ENCODE measurements at regions not wholly inside any gene's neighbourhood (a gene's known extent, or its start where the extent isn't known, plus 50 kb on each side); places are given as distances from the start of the nearest gene placed in this dataset.

DNA sequence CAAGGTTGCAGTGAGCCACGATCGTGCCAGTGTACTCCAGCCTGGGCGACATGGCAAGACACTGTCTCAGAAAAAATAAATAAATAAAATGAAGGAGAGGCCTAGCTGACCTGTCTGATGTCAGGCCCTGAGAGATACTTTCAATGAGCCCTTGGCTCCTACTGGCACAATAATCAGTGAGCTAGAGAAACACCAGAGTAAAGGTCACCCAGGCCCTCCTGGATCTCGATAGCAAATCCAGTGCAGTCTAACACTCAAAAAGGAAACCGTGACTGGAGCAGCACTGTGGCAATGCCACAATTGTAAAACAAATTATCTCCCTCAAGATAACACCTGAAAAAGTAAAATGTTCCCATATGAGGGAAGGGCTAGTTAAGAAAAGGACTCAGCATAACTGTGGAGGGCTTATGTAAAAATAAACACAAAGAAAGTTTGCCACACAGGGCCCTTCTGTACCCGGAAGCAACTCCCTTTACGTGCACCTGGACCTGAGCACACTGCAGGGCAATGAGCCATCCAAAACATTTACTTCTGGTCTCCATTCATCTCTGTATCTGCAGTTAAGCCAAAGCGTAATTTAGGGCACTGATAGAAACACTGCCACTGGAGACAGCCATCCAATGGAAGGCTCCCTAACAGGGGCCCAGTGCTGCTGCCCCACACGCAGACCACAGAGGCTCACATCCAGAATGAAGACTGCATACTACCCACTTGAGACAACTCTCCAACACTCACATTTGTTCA lies 293.1 kb upstream of the HSFY2 start:
- intact Hi-C loops (cut with micrococcal nuclease; ENCODE audit: unreplicated experiment): no loop called here

DNA sequence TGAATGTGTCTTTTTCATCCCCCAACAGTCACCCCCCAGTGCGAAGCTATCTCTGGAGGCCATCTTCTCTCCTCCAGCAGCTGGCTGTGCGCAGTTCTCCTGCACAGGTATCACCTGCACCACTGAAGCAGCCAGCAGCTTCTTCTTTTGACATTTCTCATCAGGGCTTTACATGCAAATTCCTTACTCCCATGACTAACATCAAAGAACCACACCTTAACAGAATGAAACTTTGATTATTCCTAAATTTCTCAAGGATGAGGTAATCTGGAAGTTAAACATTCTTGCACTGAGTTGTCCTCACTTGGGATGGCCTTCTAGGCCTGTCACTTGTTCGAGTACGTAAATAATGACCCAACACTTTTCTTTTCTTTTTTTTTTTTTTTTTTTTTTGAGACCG lies 291.6 kb upstream of the HSFY2 start:
- H3K36me3 ChIP-seq (ENCODE audit: control insufficient read depth, insufficient read depth, low read length): no peaks in the 10 kb centered on the region
- no peaks in the 10 kb centered on the region for H3K4me1 ChIP-seq (ENCODE audit: control insufficient read depth, insufficient read depth, low read length)
- no peak overlapping the region for H3K27ac ChIP-seq (ENCODE audit: low read length)
- in situ Hi-C loops (cut with HindIII; ENCODE audit: low pct_unique_long_range_greater_than_20kb, low sequenced_read_pairs): no loop called here
- intact Hi-C loops (cut with micrococcal nuclease; ENCODE audit: unreplicated experiment): no loop called here
- POLR2A ChIA-PET: no interaction called here
- no TSS peak for BruUV-seq (replicated peaks)
- CTCF ChIA-PET: no interaction called here
- TF ChIP-seq, protein P1, sequence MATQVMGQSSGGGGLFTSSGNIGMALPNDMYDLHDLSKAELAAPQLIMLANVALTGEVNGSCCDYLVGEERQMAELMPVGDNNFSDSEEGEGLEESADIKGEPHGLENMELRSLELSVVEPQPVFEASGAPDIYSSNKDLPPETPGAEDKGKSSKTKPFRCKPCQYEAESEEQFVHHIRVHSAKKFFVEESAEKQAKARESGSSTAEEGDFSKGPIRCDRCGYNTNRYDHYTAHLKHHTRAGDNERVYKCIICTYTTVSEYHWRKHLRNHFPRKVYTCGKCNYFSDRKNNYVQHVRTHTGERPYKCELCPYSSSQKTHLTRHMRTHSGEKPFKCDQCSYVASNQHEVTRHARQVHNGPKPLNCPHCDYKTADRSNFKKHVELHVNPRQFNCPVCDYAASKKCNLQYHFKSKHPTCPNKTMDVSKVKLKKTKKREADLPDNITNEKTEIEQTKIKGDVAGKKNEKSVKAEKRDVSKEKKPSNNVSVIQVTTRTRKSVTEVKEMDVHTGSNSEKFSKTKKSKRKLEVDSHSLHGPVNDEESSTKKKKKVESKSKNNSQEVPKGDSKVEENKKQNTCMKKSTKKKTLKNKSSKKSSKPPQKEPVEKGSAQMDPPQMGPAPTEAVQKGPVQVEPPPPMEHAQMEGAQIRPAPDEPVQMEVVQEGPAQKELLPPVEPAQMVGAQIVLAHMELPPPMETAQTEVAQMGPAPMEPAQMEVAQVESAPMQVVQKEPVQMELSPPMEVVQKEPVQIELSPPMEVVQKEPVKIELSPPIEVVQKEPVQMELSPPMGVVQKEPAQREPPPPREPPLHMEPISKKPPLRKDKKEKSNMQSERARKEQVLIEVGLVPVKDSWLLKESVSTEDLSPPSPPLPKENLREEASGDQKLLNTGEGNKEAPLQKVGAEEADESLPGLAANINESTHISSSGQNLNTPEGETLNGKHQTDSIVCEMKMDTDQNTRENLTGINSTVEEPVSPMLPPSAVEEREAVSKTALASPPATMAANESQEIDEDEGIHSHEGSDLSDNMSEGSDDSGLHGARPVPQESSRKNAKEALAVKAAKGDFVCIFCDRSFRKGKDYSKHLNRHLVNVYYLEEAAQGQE (IDR thresholded peaks at IDR 0.05; ENCODE audit: insufficient read depth in 1 of 2, low read depth in 2 of 2, low read length in 1 of 2): no peak
- TF ChIP-seq POLR2AphosphoS5 (IDR thresholded peaks at IDR 0.05; ENCODE audit: low read depth, low read length) (no peak), TCF7L2 (IDR thresholded peaks at IDR 0.05; ENCODE audit: low read depth, low read length) (no peak), SIN3A (IDR thresholded peaks at IDR 0.05; ENCODE audit: borderline replicate concordance, insufficient read depth, low read depth, low read length) (no peak)
- TF ChIP-seq, protein P2, sequence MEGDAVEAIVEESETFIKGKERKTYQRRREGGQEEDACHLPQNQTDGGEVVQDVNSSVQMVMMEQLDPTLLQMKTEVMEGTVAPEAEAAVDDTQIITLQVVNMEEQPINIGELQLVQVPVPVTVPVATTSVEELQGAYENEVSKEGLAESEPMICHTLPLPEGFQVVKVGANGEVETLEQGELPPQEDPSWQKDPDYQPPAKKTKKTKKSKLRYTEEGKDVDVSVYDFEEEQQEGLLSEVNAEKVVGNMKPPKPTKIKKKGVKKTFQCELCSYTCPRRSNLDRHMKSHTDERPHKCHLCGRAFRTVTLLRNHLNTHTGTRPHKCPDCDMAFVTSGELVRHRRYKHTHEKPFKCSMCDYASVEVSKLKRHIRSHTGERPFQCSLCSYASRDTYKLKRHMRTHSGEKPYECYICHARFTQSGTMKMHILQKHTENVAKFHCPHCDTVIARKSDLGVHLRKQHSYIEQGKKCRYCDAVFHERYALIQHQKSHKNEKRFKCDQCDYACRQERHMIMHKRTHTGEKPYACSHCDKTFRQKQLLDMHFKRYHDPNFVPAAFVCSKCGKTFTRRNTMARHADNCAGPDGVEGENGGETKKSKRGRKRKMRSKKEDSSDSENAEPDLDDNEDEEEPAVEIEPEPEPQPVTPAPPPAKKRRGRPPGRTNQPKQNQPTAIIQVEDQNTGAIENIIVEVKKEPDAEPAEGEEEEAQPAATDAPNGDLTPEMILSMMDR (IDR thresholded peaks at IDR 0.05): no peak
- no peaks in the 10 kb centered on the region for H3K27me3 ChIP-seq (ENCODE audit: control insufficient read depth, insufficient read depth, low read length)
- H3K4me3 ChIP-seq (ENCODE audit: low read depth in 2 of 2, low read length in 2 of 2): no peak overlapping the region
- H3K9me3 ChIP-seq (ENCODE audit: control insufficient read depth, insufficient read depth, low read depth, low read length): no peaks in the 10 kb centered on the region
- ATAC-seq (no peak), DNase-seq (ENCODE audit: low read depth, low spot score) (no peak)

More for the DNA sequence above, 293.1 kb upstream of the HSFY2 start:
- POLR2A ChIA-PET: no interaction called here
- no peak overlapping the region for H3K27ac ChIP-seq (ENCODE audit: low read length)
- no peaks in the 10 kb centered on the region for H3K4me1 ChIP-seq (ENCODE audit: control insufficient read depth, insufficient read depth, low read length)
- CTCF ChIA-PET: no interaction called here
- TF ChIP-seq SIN3A (IDR thresholded peaks at IDR 0.05; ENCODE audit: borderline replicate concordance, insufficient read depth, low read depth, low read length): no peak
- BruUV-seq (replicated peaks): no TSS peak
- no peak overlapping the region for H3K4me3 ChIP-seq (ENCODE audit: low read depth in 2 of 2, low read length in 2 of 2)
- no peaks in the 10 kb centered on the region for H3K36me3 ChIP-seq (ENCODE audit: control insufficient read depth, insufficient read depth, low read length)
- no peaks in the 10 kb centered on the region for H3K9me3 ChIP-seq (ENCODE audit: control insufficient read depth, insufficient read depth, low read depth, low read length)
- ATAC-seq (no peak), DNase-seq (ENCODE audit: low read depth, low spot score) (no peak)
- in situ Hi-C loops (cut with HindIII; ENCODE audit: low pct_unique_long_range_greater_than_20kb, low sequenced_read_pairs): no loop called here
- no peaks in the 10 kb centered on the region for H3K27me3 ChIP-seq (ENCODE audit: control insufficient read depth, insufficient read depth, low read length)

DNA sequence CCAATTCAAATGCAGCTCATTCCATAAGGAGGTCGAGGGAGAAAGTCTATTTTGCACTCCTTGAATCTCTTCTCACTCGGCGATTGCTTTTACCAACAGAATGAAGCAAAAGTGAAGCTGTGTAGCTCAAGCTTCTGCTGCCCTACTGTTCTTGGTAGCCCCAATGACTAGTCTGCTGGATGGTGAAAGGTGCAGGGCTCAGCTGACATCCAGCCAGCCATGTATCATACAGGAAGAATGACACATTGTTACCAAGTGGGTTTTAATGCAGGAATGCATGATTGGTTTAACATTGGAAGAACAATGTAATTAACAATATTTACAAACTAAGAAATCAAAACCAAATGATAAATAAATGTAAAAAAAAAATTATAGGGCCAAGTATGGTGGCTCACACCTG lies 286.2 kb upstream of the HSFY2 start:
- in situ Hi-C loops (cut with HindIII; ENCODE audit: low pct_unique_long_range_greater_than_20kb, low sequenced_read_pairs) (no loop called here), intact Hi-C loops (cut with micrococcal nuclease; ENCODE audit: unreplicated experiment) (no loop called here)
- no peak overlapping the region for H3K27ac ChIP-seq (ENCODE audit: low read length)
- H3K36me3 ChIP-seq (ENCODE audit: control insufficient read depth, insufficient read depth, low read length): no peaks in the 10 kb centered on the region
- ChIA-PET CTCF (no interaction called here), POLR2A (no interaction called here)
- H3K4me1 ChIP-seq (ENCODE audit: control insufficient read depth, insufficient read depth, low read length): no peaks in the 10 kb centered on the region
- no peak for DNase-seq (ENCODE audit: low read depth, low spot score)
- no peak for ATAC-seq
- TF ChIP-seq SIN3A (IDR thresholded peaks at IDR 0.05; ENCODE audit: borderline replicate concordance, insufficient read depth, low read depth, low read length): no peak
- no peak for TF ChIP-seq TCF7L2 (IDR thresholded peaks at IDR 0.05; ENCODE audit: low read depth, low read length)
- no peak for TF ChIP-seq POLR2AphosphoS5 (IDR thresholded peaks at IDR 0.05; ENCODE audit: low read depth, low read length)
- TF ChIP-seq, protein P2 (IDR thresholded peaks at IDR 0.05): no peak
- TF ChIP-seq, protein P1 (IDR thresholded peaks at IDR 0.05; ENCODE audit: insufficient read depth in 1 of 2, low read depth in 2 of 2, low read length in 1 of 2): no peak
- BruUV-seq (replicated peaks): no TSS peak
- H3K4me3 ChIP-seq (ENCODE audit: low read depth in 2 of 2, low read length in 2 of 2): no peak overlapping the region
- H3K27me3 ChIP-seq (ENCODE audit: control insufficient read depth, insufficient read depth, low read length): no peaks in the 10 kb centered on the region
- H3K9me3 ChIP-seq (ENCODE audit: control insufficient read depth, insufficient read depth, low read depth, low read length): no peaks in the 10 kb centered on the region
